ENCODE measurements at regions not wholly inside any gene's neighbourhood (a gene's known extent, or its start where the extent isn't known, plus 50 kb on each side); places are given as distances from the start of the nearest gene placed in this dataset.

- DNase-seq (ENCODE audit: low read depth): peak; percentile 93
Measured at GRCh38 chr5:93058309-93058708, 522.7 kb downstream of the NR2F1-AS1 start.

- no peak for DNase-seq (ENCODE audit: low read depth)
Measured at GRCh38 chr5:93057311-93057710, 523.7 kb downstream of the NR2F1-AS1 start.

DNA sequence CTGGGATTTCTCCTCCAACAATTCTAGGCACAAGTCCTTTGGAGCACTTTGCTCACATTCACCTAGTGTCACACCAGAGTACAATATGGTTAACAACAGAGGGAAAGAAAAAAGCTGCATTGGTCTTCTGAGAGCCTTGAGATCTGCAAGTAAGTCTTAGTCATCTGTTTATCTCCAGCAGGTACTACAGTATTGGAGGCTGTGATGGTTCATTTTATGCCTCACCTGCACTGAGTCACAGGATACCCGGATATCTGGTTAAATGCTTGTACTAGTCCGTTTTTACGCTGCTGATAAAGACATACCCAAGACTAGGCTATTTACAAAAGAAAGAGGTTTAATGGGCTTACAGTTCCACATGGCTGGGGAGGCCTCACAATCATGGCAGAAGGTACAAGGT, 525.0 kb downstream of the NR2F1-AS1 start:
- no peak for DNase-seq (ENCODE audit: low read depth)

DNA sequence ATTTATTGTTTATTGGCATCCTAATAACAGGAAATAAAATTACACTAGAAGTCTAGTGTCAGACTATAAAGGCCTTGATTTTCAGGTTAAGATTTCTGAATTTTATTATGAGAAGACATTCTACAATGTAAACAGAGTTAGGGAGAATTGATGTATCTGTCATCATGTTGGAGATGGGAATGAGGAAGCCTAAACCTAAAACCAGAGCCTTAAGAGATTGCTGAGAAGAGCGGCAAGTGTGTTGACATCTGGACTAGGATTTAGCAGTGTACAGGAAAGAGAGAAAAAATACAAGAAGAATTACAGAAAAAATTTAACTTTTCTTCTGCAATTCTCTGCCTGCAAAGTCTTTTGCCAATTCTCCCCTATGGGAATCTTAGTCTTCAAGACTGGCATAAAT, 525.5 kb downstream of the NR2F1-AS1 start:
- DNase-seq (ENCODE audit: low read depth): no peak

DNA sequence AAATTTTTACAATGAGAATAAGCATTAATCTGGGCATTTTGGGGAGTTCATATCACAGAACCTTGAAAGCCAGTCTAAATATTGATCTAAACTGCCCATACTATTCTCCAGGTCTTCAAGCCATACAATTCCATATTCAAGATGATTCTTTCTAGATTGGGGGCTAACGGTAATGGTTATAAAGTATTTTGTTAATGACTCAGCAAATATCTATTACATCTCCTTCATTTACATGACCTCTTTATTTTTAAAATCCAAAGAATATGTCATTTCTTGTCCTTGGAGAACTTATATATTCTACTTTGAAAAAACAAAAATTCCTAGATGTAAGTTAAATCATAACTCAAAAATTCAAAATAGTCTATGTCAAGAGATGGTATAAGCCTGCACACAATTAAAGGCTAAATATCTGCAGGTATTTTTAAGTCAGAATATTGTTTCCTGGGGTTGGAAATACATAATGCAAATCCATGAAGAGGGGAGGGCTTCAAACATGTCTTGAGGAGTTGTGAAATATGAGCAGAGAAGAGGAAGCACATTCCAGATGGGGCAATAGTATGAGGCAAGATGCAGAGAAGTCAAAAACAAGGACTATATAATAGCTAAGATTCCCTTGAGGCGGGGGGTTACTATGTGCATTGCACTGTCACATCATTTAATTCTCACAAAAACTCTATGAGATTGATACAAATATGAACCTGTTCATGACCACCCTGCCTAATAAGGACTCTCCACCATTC, 526.4 kb downstream of the NR2F1-AS1 start:
- DNase-seq (ENCODE audit: low read depth): peak; percentile 37

GRCh38 chr5:93053825-93054224, 527.2 kb downstream of the NR2F1-AS1 start:
- DNase-seq (ENCODE audit: low read depth): peak; percentile 40

DNA sequence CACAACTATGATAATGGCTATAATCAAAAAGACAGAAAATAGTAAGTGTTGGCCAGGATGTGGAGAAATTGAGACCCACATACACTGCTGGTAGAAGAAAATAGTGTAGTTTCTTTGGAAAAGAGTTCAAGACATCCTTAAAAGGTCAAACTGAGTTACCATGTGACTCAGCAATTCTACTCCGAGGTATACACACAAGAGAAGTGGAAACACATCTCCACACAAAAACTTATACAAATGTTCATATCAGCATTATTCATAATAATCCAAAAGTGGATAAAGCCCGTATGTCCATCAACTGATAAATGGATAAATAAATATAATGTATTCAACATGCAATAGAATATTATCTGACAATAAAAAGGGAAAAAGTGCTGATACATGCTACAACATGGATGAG, 532.2 kb downstream of the NR2F1-AS1 start:
- no peak for DNase-seq (ENCODE audit: low read depth)

DNA sequence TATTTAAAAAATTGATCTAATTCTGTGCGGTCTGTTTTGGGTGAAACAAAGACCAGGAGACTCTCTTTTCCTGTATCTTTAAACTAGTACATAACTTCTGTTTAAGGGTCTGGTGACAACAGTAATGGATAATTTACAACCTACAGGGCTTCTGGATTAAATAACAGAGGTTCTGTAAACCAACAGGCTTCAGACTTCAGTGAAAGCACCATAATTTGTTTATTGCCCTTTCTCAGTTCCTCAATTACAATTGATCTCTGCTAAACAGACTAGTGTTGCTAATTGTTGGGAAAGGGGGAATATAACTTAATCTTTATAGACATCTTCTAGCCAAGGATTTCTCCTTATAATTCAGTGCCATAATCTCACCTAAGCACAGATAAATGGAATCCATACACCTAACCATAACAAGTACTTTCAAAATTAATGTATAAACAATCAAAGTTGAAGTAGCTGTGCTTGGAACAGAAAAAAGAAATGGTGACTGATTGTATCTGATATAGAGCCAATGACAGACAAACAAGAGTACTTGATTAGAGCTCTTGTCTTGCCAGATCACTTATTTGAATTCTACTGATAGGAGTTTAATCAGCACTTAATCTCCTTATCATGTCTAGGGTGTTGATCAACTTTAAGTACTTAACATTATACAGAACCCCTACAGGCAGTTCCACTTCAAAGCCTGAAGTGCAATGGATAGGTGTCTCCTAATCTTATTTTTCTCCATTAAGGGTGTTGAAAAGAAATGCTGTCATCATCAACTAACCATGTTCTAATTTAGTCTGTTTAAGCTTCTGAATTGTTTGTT, 536.0 kb downstream of the NR2F1-AS1 start:
- no peak for DNase-seq (ENCODE audit: low read depth)

DNA sequence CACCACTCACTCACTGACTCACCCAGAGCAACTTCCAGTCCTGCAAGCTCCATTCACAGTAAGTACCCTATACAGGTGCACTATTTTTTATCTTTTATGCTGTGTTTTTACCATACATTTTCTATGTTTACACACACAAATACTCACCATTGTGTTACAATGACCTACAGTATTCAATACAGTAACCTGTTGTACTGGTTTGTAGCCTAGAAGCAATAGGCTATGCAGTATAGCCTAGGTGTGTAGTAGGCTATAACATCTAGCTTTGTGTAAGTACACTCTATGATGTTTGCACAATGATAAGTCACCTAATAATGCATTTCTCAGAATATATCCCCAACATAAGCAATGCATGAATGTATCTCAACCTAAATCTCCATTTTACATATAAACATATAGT, 541.1 kb downstream of the NR2F1-AS1 start:
- DNase-seq (ENCODE audit: low read depth): no peak

GRCh38 chr5:93034621-93035590, 546.1 kb downstream of the NR2F1-AS1 start:
- peak; percentile 11 for DNase-seq (ENCODE audit: low read depth)

DNA sequence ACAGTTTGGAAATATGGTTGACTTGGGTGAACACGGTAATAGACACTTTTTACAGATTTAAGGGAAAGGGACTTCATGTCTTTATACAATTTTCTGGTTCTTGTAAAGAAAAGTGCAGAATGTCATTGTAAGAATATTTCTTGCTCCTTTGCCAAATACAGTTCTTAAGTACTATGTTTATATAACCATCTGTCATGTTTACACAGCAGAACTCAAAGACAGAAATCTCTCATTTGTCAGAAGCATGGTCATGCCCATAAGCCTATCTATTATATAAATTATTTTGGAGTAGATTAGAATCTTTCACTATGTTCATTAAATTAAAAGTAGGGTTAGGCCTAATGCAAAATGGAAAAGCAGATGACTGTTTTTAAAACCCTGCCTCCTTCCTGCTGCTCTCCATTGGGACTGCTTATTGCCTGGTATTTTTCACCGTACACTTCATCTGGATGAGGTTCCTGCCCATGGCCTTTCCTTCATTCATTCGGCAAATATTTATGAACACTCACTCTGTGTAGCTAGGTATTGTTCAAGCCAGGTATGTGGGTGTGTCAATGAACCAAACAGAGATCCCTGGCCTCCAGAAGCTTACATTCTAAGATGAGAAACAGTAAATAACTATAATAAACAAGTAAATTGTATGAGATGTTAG, 558.1 kb downstream of the NR2F1-AS1 start:
- peak; percentile 48 for DNase-seq (ENCODE audit: low read depth)

GRCh38 chr5:93022211-93022610, 558.8 kb downstream of the NR2F1-AS1 start:
- no peak for DNase-seq (ENCODE audit: low read depth)

DNA sequence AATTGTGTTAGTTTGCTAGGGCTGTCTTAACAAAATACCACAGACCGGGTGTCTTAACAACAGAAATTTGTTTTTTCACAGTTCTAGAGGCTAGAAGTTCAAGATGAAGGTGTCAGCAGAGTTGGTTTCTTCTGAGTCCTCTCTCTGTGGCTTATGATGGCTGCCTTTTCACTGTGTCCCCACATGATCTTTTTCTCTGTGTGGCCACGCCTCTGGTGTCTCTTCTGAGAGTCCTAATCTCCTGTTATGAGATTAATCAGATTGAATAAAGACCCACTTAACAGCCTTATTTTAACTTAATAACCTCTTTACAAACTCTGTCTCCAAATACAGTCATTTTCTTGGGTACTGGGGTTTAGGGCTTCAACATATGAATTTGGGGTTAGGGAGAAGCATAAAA, 561.1 kb downstream of the NR2F1-AS1 start:
- DNase-seq (ENCODE audit: low read depth): no peak

DNA sequence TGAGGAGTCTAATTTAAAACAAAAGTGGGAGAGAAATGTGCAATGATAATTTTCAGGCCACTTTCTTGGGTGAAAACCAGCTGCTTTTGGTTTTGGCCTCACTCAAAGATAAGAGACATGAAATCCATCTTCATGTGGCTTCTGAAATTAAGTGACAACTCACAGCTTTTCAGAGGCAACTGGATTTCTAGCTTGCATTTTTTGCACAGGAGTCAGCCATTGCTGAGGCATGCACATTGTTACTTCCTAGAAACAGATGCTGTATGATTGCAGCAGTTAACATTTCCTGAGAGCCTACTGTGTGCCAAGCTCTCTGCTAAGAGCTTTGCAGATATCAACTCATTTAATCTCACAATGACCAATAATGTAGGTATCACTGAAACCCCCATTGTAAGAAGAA, 562.6 kb downstream of the NR2F1-AS1 start:
- peak; percentile 60 for DNase-seq (ENCODE audit: low read depth)

DNA sequence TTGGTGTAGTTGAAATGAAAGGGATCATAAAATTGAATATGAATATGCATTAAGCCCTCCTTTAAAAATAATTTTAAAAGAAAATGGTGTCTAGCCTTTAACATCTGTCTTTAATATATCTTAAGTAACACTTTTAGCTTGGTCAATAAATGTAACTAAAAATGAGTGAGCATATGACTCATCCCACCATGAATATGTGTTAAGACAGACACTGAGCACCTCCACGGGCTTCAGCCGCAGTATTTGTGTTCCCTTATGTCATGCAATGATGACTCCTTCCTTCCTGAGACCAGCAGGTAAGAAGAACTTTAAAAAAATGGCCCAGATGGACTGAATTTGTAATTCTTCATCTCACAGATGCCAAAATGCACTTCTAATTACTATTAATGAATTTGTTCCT, 563.2 kb downstream of the NR2F1-AS1 start:
- peak; percentile 74 for DNase-seq (ENCODE audit: low read depth)

DNA sequence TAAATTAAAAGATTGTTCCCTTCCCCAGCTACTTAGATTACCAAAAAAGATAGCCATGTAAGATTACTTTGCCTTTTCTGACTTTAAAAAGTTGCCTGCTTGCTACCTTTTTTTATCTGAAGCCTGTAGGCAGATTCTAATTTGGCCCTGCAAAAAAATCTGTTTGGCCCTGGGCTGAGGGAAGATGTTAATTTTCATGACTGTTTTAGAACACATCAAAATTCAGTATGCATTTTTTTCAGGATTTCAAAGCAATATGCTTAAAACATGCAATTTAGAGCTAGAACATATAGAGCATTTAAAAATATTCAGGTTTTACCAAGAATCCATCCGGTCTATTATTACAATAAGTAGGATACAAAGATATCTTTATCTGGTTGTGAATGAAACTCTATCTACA, 563.6 kb downstream of the NR2F1-AS1 start:
- no peak for DNase-seq (ENCODE audit: low read depth)

- DNase-seq (ENCODE audit: low read depth): no peak
Measured at GRCh38 chr5:93010616-93011015, 570.4 kb downstream of the NR2F1-AS1 start.

GRCh38 chr5:93010037-93010436, 571.0 kb downstream of the NR2F1-AS1 start:
- no peak for DNase-seq (ENCODE audit: low read depth)

DNA sequence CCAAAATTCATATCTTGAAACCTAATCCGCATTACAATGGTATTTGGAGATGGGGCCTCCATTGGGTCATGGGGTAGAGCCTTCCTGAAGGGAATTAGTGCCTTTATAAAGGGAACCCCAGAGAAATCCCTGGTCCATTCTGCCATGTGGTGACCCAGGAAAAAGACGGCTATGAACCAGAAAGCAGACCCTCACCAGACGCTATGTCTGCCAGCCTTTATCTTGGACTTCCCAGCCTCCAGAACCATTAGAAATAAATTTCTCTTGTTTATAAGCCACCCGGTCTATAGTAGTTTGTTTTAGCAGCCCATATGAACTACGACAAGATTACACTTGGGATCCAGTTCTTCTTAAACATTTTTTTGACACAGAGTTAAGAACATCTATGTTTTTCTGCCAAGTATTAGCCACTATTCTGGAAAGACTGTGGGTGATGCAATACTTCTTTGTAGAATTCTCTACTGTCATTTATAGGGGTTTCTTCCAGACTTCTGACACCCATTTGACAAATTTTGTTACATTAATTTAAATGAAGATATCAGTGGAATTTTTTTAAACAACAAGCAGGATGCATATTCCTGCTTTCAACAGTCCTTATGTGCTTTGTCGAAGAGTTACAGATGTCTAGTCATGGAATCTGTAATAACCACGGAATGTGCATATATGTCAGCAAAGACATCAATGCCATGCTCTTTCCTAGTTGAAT, 572.4 kb downstream of the NR2F1-AS1 start:
- DNase-seq (ENCODE audit: low read depth): no peak

DNA sequence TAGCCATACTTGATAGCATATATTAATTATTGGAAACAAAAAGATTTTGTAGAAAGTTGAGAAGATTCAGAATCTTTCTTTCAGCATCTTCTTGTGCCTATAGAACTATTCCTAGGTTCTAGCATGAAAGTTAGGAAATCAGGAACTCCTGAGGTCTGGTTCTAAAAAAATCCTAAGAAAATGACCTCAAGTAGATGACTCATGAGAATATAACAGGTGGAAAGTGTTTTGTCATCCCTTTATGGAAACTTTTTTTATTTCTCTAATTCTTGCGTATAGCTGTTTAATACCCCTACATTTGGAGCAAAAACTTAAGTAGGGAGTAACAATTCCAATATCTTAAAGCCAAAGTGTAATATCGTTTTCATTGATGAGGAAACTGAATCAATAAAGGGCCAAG, 574.1 kb downstream of the NR2F1-AS1 start:
- DNase-seq (ENCODE audit: low read depth): no peak

- DNase-seq (ENCODE audit: low read depth): no peak
Measured at GRCh38 chr5:92998456-92998855, 582.6 kb downstream of the NR2F1-AS1 start.
